ENCODE measurements at regions not wholly inside any gene's neighbourhood (a gene's known extent, or its start where the extent isn't known, plus 50 kb on each side); places are given as distances from the start of the nearest gene placed in this dataset.

DNA sequence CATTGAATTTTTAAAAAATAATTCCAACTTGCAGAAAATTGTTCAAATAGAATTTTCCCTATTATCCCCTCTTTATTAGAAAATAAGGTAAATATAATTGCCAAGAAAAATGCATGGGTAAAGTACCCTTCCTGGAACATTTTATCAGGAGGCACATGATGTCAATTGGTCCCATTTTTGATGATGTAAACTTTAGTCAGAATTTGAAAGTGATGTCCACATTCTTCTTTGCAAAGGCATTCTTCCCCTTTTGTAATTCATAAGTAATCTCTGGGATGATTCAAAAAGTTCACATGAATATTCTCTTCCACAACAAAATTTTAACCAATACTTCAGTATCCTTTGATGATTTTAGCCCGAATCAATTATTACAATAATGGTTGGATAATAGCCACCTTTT lies 86.9 kb upstream of the ANO3 start:
- TF ChIP-seq, protein P1, sequence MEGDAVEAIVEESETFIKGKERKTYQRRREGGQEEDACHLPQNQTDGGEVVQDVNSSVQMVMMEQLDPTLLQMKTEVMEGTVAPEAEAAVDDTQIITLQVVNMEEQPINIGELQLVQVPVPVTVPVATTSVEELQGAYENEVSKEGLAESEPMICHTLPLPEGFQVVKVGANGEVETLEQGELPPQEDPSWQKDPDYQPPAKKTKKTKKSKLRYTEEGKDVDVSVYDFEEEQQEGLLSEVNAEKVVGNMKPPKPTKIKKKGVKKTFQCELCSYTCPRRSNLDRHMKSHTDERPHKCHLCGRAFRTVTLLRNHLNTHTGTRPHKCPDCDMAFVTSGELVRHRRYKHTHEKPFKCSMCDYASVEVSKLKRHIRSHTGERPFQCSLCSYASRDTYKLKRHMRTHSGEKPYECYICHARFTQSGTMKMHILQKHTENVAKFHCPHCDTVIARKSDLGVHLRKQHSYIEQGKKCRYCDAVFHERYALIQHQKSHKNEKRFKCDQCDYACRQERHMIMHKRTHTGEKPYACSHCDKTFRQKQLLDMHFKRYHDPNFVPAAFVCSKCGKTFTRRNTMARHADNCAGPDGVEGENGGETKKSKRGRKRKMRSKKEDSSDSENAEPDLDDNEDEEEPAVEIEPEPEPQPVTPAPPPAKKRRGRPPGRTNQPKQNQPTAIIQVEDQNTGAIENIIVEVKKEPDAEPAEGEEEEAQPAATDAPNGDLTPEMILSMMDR (IDR thresholded peaks at IDR 0.05; ENCODE audit: low read depth, low read length) = no peak
- H3K4me3 ChIP-seq (ENCODE audit: low read depth, low read length) = no peak overlapping the region
- DNase-seq (ENCODE audit: low read depth, low spot score) = no peak
- in situ Hi-C loops (cut with HindIII; ENCODE audit: low sequenced_read_pairs) = no loop called here

DNA sequence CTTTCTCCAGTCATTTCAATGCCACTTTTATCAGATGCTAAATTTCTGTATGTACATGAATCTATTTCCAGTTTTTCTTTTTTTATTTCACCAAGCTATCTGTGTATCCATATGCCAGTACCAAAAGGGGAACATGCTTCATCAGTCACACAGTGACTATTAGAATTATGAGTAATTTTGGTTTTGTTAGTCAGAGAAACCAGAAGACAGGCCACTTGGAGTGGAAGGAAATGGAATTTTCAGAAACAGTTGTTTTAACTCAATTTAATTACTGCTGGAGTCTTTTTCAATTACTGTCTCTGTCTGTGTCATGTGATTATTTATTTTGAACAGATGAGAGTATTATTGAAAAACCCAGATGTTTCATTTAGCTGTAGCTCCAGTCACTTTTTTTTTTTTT lies 84.6 kb upstream of the ANO3 start:
- TF ChIP-seq, protein P1 (IDR thresholded peaks at IDR 0.05; ENCODE audit: low read depth, low read length) = no peak
- no peak overlapping the region for H3K4me3 ChIP-seq (ENCODE audit: low read depth, low read length)
- peak; percentile 39 for DNase-seq (ENCODE audit: low read depth, low spot score)
- in situ Hi-C loops (cut with HindIII; ENCODE audit: low sequenced_read_pairs) = no loop called here

DNA sequence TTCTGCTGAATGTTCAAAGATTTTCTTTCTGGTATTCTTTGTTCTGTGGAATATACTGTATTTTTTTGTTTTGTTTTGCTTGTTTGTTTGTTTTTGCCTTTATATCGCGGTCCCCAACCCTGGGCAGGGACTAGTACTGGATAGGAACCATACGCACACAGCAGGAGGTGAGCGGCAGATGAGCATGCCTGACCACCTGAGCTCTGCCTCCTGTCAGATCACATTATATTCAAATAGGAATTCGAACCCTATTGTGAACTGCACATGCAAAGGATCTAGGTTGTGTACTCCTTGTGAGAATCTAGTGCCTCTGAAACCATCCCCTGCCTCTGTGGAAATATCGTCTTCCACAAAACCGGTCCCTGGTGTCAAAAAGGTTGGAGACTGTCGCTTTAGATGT lies 83.3 kb upstream of the ANO3 start:
- no peak for DNase-seq (ENCODE audit: low read depth, low spot score)
- TF ChIP-seq, protein P1 (IDR thresholded peaks at IDR 0.05; ENCODE audit: low read depth, low read length) = no peak
- in situ Hi-C loops (cut with HindIII; ENCODE audit: low sequenced_read_pairs) = no loop called here
- H3K4me3 ChIP-seq (ENCODE audit: low read depth, low read length) = no peak overlapping the region

DNA sequence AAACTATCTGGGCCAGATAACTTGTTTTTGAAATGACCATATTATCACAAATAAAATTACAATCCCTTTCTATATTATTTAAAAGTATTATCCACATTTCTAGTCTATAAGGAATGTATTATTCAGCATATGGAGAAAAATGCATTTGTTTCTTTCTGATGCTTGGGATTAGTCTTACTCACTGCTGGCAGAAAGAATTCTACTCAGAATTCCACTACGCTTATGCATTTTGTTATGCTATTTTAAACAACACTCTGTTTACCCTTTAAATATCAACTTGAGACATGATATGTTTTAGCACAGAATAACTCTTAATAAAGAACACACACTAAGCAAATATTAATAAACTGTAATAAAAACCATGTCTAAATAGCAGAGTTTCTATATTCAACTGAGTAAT lies 77.6 kb upstream of the ANO3 start:
- H3K4me3 ChIP-seq (ENCODE audit: low read depth, low read length) = no peak overlapping the region
- DNase-seq (ENCODE audit: low read depth, low spot score) = no peak
- TF ChIP-seq, protein P1 (IDR thresholded peaks at IDR 0.05; ENCODE audit: low read depth, low read length) = no peak
- in situ Hi-C loops (cut with HindIII; ENCODE audit: low sequenced_read_pairs) = no loop called here

DNA sequence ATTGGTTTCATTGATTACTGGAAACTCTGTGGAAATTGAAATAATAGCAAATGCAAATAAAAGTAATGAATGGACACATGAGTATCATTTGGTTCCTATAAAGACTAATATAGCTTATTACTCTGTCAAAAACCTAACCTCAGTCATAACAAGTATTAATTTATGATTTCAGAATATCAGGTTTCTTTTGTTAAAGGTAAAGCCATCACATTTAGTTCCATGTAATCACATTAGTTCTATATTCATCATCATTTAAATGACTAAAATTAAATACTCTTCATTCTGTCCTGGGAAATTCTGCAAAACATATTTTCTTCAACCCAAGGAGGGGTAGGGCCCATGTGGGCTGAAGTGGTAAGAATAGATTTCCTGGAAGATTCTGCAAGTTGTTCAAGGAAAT lies 68.2 kb upstream of the ANO3 start:
- TF ChIP-seq, protein P1 (IDR thresholded peaks at IDR 0.05; ENCODE audit: low read depth, low read length) = no peak
- in situ Hi-C loops (cut with HindIII; ENCODE audit: low sequenced_read_pairs) = no loop called here
- DNase-seq (ENCODE audit: low read depth, low spot score) = no peak
- H3K4me3 ChIP-seq (ENCODE audit: low read depth, low read length) = no peak overlapping the region

DNA sequence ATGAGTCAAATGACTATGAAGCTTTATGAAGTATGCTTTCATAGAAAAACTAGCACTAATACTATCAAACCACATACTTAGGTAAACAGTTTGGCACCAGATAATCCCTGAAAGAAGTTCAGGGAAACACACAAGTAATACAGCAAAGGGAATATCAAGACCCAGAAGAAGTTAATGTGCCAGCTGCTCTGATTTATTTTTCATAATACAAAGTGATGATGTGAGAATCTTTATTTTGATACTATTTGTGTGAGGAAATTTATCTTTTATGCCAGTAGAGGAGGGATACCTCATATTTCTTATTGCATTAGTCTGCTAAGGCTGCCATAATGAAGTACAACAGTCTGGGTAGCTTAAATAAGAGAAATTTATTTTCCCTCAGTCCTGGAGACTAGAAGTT lies 67.7 kb upstream of the ANO3 start:
- TF ChIP-seq, protein P1 (IDR thresholded peaks at IDR 0.05; ENCODE audit: low read depth, low read length) = no peak
- in situ Hi-C loops (cut with HindIII; ENCODE audit: low sequenced_read_pairs) = no loop called here
- no peak overlapping the region for H3K4me3 ChIP-seq (ENCODE audit: low read depth, low read length)
- DNase-seq (ENCODE audit: low read depth, low spot score) = no peak

Data from astrocyte of the spinal cord (primary cell).